ENCODE measurements at regions not wholly inside any gene's neighbourhood (a gene's known extent, or its start where the extent isn't known, plus 50 kb on each side); places are given as distances from the start of the nearest gene placed in this dataset.

DNA sequence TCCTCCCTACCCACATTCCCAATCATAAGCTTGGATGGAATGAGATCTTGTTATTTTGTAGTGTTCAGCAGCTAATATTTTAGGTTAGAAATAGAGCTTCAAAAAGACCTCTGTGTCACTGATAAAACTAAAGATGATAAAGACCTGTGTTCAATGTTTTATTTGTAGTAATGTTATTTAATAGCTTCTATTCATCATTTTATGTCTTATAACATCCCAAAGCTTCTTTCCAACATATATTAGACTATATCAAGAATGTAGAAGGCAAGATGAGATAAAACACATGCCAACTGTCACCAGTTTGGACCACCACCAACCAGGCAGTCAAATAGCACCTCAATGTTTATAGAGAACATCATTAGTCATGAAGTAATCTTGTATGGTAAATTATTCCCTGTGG, 409.5 kb upstream of the ITGA1 start:
- no peak for TF ChIP-seq POLR2A (IDR thresholded peaks at IDR 0.05)
- TF ChIP-seq, protein P1, sequence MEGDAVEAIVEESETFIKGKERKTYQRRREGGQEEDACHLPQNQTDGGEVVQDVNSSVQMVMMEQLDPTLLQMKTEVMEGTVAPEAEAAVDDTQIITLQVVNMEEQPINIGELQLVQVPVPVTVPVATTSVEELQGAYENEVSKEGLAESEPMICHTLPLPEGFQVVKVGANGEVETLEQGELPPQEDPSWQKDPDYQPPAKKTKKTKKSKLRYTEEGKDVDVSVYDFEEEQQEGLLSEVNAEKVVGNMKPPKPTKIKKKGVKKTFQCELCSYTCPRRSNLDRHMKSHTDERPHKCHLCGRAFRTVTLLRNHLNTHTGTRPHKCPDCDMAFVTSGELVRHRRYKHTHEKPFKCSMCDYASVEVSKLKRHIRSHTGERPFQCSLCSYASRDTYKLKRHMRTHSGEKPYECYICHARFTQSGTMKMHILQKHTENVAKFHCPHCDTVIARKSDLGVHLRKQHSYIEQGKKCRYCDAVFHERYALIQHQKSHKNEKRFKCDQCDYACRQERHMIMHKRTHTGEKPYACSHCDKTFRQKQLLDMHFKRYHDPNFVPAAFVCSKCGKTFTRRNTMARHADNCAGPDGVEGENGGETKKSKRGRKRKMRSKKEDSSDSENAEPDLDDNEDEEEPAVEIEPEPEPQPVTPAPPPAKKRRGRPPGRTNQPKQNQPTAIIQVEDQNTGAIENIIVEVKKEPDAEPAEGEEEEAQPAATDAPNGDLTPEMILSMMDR (IDR thresholded peaks at IDR 0.05), result no peak

All from uterus (tissue), 2 donors.